GM12878 (cell line): ENCODE measurements at regions not wholly inside any gene's neighbourhood (a gene's known extent, or its start where the extent isn't known, plus 50 kb on each side); places are given as distances from the start of the nearest gene placed in this dataset.

ENCODE experiments used
- ATAC-seq: fragments of 200-7000 bp; cut with Tn5 transposase; 3 replicates; pipeline ENCODE4 v1.9.1; 2020; ENCODE audit warnings: mild to moderate bottlenecking, moderate library complexity
- BruUV-seq: library from RNA; stranded (reverse); fragments of 400-500 nt; replicated peaks from 2 replicates; lab custom pipeline; 2021; lab: Mats Ljungman, UMichigan
- CTCF ChIA-PET: fragments of 300-600 bp; sonication (Branson Sonifier 250); formaldehyde crosslinking; extraction: SDS; loops from one replicate; lab custom pipeline; 2021; ENCODE audit warnings: inconsistent platforms; lab: Yijun Ruan, JAX
- POLR2A ChIA-PET: fragments of 350-600 bp; formaldehyde crosslinking; extraction: SDS; loops from one replicate; lab custom pipeline; 2021; ENCODE audit warnings: inconsistent platforms; lab: Charles Lee
- RAD21 ChIA-PET: fragments of 300-600 bp; sonication (Branson Sonifier 250); formaldehyde crosslinking; loops from one replicate; lab custom pipeline; 2023; ENCODE audit warnings: antibody characterized with exemption; ENCODE audit not compliant: unreplicated experiment; lab: Charles Lee
- SMC1A ChIA-PET: fragments of 300-600 bp; sonication (Branson Sonifier 250); formaldehyde crosslinking; loops from one replicate; lab custom pipeline; 2023; ENCODE audit not compliant: unreplicated experiment, uncharacterized antibody; lab: Charles Lee
- DNase-seq: peaks from one replicate; pipeline ENCODE4 v3.0.0-alpha.2; 2011; ENCODE audit warnings: low read depth, low spot score
- FAIRE-seq: peaks from 3 replicates; lab custom pipeline; 2011; peaks lifted over from hg19 to GRCh38; lab: Jason Lieb, UNC
- H2AFZ ChIP-seq: 2 replicates; pipeline ENCODE4 v1.6.0; 2011; ENCODE audit warnings: low read depth, low read length, control low read depth; ENCODE audit not compliant: control insufficient read depth
- H3K27ac ChIP-seq: 2 replicates; pipeline ENCODE4 v1.5.1; 2011; ENCODE audit warnings: control low read depth; ENCODE audit not compliant: control insufficient read depth, insufficient read depth
- H3K27me3 ChIP-seq, 2 experiments: replicated peaks in 1 of 2; 2 replicates each; pipeline versions ENCODE4 v1.6.0 to v1.6.1; 2011; ENCODE audit warnings: low read length in 1 of 2; ENCODE audit not compliant: control insufficient read depth in 2 of 2, insufficient read depth in 2 of 2
- H3K36me3 ChIP-seq, 2 experiments: 2 replicates each; pipeline ENCODE4 v1.5.1; 2011; ENCODE audit warnings: low read length in 1 of 2; ENCODE audit not compliant: control insufficient read depth in 2 of 2, insufficient read depth in 2 of 2
- H3K4me1 ChIP-seq: 2 replicates; pipeline ENCODE4 v1.6.1; 2011; ENCODE audit warnings: mild to moderate bottlenecking, low read length, moderate library complexity, mixed read lengths; ENCODE audit not compliant: control insufficient read depth, insufficient read depth
- H3K4me2 ChIP-seq: 2 replicates; pipeline ENCODE4 v1.6.0; 2011; ENCODE audit warnings: control low read depth; ENCODE audit not compliant: control insufficient read depth, insufficient read depth
- H3K4me3 ChIP-seq: fragments of 200-600 bp; sonication (generic); 2 replicates; pipeline ENCODE4 v1.5.1; 2016
- H3K79me2 ChIP-seq: 2 replicates; pipeline ENCODE4 v1.6.0; 2011; ENCODE audit warnings: low read length; ENCODE audit not compliant: control insufficient read depth, insufficient read depth
- H3K9ac ChIP-seq: 2 replicates; pipeline ENCODE4 v1.8.0; 2011; ENCODE audit warnings: low read length, control low read depth, mixed read lengths; ENCODE audit not compliant: control insufficient read depth, insufficient read depth
- H3K9me3 ChIP-seq: replicated peaks from 3 replicates; pipeline ENCODE4 v1.5.1; 2011; ENCODE audit warnings: mild to moderate bottlenecking, low read length; ENCODE audit not compliant: control insufficient read depth, insufficient read depth
- H4K20me1 ChIP-seq: 2 replicates; pipeline ENCODE4 v1.6.0; 2011; ENCODE audit not compliant: control insufficient read depth, insufficient read depth
- ATF2 ChIP-seq: IDR thresholded peaks from 2 replicates; pipeline ENCODE4 v1.6.1; 2012; ENCODE audit warnings: low read length, inconsistent platforms
- CHD1 ChIP-seq: IDR thresholded peaks from 2 replicates; pipeline ENCODE4 v1.6.1; 2012; ENCODE audit warnings: low read depth, low read length, improper control_type of control experiment
- CHD2 ChIP-seq: IDR thresholded peaks from 2 replicates; pipeline ENCODE4 v1.6.1; 2011; ENCODE audit warnings: low read depth, low read length, improper control_type of control experiment, borderline replicate concordance
- GABPA ChIP-seq: IDR thresholded peaks from 2 replicates; pipeline ENCODE4 v1.6.1; 2014; ENCODE audit warnings: antibody characterized with exemption, low read depth, mild to moderate bottlenecking, inconsistent platforms
- TARDBP ChIP-seq: IDR thresholded peaks from 2 replicates; pipeline ENCODE4 v1.6.1; 2016; ENCODE audit warnings: borderline replicate concordance
- WGBS: methylation state at CpG from one replicate; pipeline ENCODE4 v1.1.6; 2016; ENCODE audit warnings: low lambda C conversion rate; ENCODE audit not compliant: insufficient replicate concordance, insufficient coverage; ENCODE audit errors: missing lambda C conversion rate; 5-methylcytosine and 5-hydroxymethylcytosine counted together
- in situ Hi-C: fragments of 300-500 bp; cut with MboI; formaldehyde crosslinking; loops from 9 replicates; pipeline ENCODE4 v1.14.3; 2018; ENCODE audit warnings: mixed read lengths
- intact Hi-C: fragments of 100-400 bp; cut with micrococcal nuclease; formaldehyde crosslinking; loops from one replicate; pipeline ENCODE4 v1.14.2; 2022; ENCODE audit not compliant: unreplicated experiment
- TF ChIP-seq, protein P1 (sequence below): IDR thresholded peaks from 2 replicates; pipeline ENCODE4 v1.6.1; 2012; ENCODE audit warnings: improper control_type of control experiment, low read depth, low read length; ENCODE audit not compliant: insufficient replicate concordance

DNA sequence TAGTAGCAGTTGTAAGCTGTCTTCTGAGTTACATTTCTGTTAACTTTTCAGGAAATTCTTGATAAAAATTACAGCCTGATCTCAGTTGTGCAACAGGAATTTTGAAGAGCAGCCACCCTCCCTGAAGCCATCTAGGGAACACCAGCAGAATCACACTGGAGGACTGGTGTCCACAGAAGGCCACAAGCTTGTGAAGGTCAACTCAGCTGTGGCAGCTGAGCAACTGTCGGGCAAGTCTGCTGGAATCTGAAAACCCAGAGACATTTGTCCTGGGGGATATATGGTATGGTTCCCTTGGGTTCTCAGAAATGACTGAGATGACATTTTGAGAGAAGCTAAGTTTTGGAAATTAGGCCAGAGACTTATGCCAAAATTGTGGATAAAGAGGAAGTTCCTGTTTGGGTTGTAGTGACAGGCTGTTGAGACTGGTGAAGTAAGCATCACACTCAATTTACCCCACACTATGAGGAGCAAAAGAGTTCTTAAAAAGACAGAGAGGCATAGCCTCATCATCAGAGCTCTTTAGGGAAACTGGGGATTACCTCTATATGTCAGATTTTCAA lies 78.1 kb upstream of the TNIP3 start:
- ChIA-PET SMC1A (interaction anchor here (0.7 to 3.0 kb wide), 7 partner anchors 8 to 66 kb away, joined by 4 to 12 read pairs (median 5); no protein-coding TSS in a partner anchor), RAD21 (interaction anchor here (1.1 to 2.3 kb wide), 2 partner anchors 14 to 50 kb away, joined by 3 to 10 read pairs; no protein-coding TSS in a partner anchor), CTCF (interaction anchor here (0.7 to 3.2 kb wide), 5 partner anchors 9 to 66 kb away, joined by 3 to 24 read pairs (median 4); no protein-coding TSS in a partner anchor)
- no peak overlapping the region for H2AFZ ChIP-seq
- intact Hi-C loops: no loop called here
- H3K27me3 ChIP-seq: no peaks in the 10 kb centered on the region; a peak in 1 of 4 replicates
- no peaks in the 10 kb centered on the region for H3K9me3 ChIP-seq
- no peaks in the 10 kb centered on the region for H3K79me2 ChIP-seq
- BruUV-seq: no TSS peak
- no peak for DNase-seq
- H3K27ac ChIP-seq: no peak overlapping the region
- no peak overlapping the region for H3K4me2 ChIP-seq
- no peak; the same call in 1 of the 3 replicates for ATAC-seq
- H3K4me1 ChIP-seq: no peaks in the 10 kb centered on the region
- in situ Hi-C loops: no loop called here
- no peak for FAIRE-seq
- TF ChIP-seq GABPA (no peak), TARDBP (no peak), CHD1 (no peak), CHD2 (no peak), ATF2 (no peak)
- TF ChIP-seq, protein P1, sequence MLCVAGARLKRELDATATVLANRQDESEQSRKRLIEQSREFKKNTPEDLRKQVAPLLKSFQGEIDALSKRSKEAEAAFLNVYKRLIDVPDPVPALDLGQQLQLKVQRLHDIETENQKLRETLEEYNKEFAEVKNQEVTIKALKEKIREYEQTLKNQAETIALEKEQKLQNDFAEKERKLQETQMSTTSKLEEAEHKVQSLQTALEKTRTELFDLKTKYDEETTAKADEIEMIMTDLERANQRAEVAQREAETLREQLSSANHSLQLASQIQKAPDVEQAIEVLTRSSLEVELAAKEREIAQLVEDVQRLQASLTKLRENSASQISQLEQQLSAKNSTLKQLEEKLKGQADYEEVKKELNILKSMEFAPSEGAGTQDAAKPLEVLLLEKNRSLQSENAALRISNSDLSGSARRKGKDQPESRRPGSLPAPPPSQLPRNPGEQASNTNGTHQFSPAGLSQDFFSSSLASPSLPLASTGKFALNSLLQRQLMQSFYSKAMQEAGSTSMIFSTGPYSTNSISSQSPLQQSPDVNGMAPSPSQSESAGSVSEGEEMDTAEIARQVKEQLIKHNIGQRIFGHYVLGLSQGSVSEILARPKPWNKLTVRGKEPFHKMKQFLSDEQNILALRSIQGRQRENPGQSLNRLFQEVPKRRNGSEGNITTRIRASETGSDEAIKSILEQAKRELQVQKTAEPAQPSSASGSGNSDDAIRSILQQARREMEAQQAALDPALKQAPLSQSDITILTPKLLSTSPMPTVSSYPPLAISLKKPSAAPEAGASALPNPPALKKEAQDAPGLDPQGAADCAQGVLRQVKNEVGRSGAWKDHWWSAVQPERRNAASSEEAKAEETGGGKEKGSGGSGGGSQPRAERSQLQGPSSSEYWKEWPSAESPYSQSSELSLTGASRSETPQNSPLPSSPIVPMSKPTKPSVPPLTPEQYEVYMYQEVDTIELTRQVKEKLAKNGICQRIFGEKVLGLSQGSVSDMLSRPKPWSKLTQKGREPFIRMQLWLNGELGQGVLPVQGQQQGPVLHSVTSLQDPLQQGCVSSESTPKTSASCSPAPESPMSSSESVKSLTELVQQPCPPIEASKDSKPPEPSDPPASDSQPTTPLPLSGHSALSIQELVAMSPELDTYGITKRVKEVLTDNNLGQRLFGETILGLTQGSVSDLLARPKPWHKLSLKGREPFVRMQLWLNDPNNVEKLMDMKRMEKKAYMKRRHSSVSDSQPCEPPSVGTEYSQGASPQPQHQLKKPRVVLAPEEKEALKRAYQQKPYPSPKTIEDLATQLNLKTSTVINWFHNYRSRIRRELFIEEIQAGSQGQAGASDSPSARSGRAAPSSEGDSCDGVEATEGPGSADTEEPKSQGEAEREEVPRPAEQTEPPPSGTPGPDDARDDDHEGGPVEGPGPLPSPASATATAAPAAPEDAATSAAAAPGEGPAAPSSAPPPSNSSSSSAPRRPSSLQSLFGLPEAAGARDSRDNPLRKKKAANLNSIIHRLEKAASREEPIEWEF: no peak
- TF ChIP-seq, all 136 proteins: peak for 0
- POLR2A ChIA-PET: no interaction called here
- H3K9ac ChIP-seq: no peak overlapping the region
- H3K4me3 ChIP-seq: no peak overlapping the region
- H3K36me3 ChIP-seq: no peaks in the 10 kb centered on the region
- no peaks in the 10 kb centered on the region for H4K20me1 ChIP-seq
- WGBS: 29% methylated on average over 1 of the region's 1 CpG
